DND-41 (cell line): ENCODE measurements at regions not wholly inside any gene's neighbourhood (a gene's known extent, or its start where the extent isn't known, plus 50 kb on each side); places are given as distances from the start of the nearest gene placed in this dataset.

Experiments used
- ATAC-seq: fragments of 200-7000 bp; cut with Tn5 transposase; 3 replicates; pipeline ENCODE4 v1.9.1; 2021; ENCODE audit warnings: low read depth; ENCODE audit not compliant: insufficient read depth
- DNase-seq: peaks from one replicate; pipeline ENCODE4 v3.0.0-alpha.2; 2020
- H2AFZ ChIP-seq: 2 replicates; pipeline ENCODE4 v1.6.0; 2012; ENCODE audit warnings: low read depth, low read length
- H3K27ac ChIP-seq: 2 replicates; pipeline ENCODE4 v1.5.1; 2012; ENCODE audit warnings: low read length, inconsistent platforms
- H3K27me3 ChIP-seq: fragments of 200-600 bp; sonication (generic); 2 replicates; pipeline ENCODE4 v1.6.0; 2012; ENCODE audit warnings: low read length, mild to moderate bottlenecking, inconsistent platforms; ENCODE audit not compliant: insufficient read depth, poor library complexity
- H3K36me3 ChIP-seq: 2 replicates; pipeline ENCODE4 v1.5.1; 2012; ENCODE audit warnings: low read length, inconsistent platforms; ENCODE audit not compliant: insufficient read depth
- H3K4me1 ChIP-seq: 2 replicates; pipeline ENCODE4 v1.5.1; 2012; ENCODE audit warnings: mild to moderate bottlenecking, low read length; ENCODE audit not compliant: insufficient read depth
- H3K4me2 ChIP-seq: 2 replicates; pipeline ENCODE4 v1.6.0; 2012; ENCODE audit warnings: mild to moderate bottlenecking, moderate library complexity, low read length, inconsistent platforms; ENCODE audit not compliant: insufficient read depth
- H3K4me3 ChIP-seq, 2 experiments: fragments of 200-600 bp in 1 of 2; shearing (Covaris generic) in 1 of 2; 2 replicates each; pipeline ENCODE4 v1.5.1; 2012 to 2016; ENCODE audit warnings: inconsistent platforms in 2 of 2, low read length in 2 of 2, mild to moderate bottlenecking in 2 of 2, low read depth in 1 of 2, moderate library complexity in 1 of 2
- H3K79me2 ChIP-seq: 2 replicates; pipeline ENCODE4 v1.6.0; 2012; ENCODE audit warnings: low read length, inconsistent platforms; ENCODE audit not compliant: insufficient read depth
- H3K9ac ChIP-seq: 2 replicates; pipeline ENCODE4 v1.6.0; 2012; ENCODE audit warnings: low read depth, mild to moderate bottlenecking, inconsistent platforms, low read length, moderate library complexity
- H3K9me3 ChIP-seq: 2 replicates; pipeline ENCODE4 v1.5.1; 2012; ENCODE audit warnings: low read length, moderate library complexity, mild to moderate bottlenecking, inconsistent platforms; ENCODE audit not compliant: insufficient read depth, severe bottlenecking
- H4K20me1 ChIP-seq: 2 replicates; pipeline ENCODE4 v1.6.0; 2012; ENCODE audit warnings: low read length; ENCODE audit not compliant: insufficient read depth
- EZH2 ChIP-seq: IDR thresholded peaks from 3 replicates; pipeline ENCODE4 v1.6.1; 2012; ENCODE audit warnings: borderline replicate concordance, low read depth, mild to moderate bottlenecking, moderate library complexity, low read length, inconsistent platforms; ENCODE audit not compliant: severe bottlenecking
- TF ChIP-seq, protein P1 (sequence below): IDR thresholded peaks from 2 replicates; pipeline ENCODE4 v1.5.1; 2012; ENCODE audit warnings: borderline replicate concordance, low read length, moderate library complexity, mild to moderate bottlenecking; ENCODE audit not compliant: poor library complexity, severe bottlenecking; ENCODE audit errors: extremely low read depth

DNA sequence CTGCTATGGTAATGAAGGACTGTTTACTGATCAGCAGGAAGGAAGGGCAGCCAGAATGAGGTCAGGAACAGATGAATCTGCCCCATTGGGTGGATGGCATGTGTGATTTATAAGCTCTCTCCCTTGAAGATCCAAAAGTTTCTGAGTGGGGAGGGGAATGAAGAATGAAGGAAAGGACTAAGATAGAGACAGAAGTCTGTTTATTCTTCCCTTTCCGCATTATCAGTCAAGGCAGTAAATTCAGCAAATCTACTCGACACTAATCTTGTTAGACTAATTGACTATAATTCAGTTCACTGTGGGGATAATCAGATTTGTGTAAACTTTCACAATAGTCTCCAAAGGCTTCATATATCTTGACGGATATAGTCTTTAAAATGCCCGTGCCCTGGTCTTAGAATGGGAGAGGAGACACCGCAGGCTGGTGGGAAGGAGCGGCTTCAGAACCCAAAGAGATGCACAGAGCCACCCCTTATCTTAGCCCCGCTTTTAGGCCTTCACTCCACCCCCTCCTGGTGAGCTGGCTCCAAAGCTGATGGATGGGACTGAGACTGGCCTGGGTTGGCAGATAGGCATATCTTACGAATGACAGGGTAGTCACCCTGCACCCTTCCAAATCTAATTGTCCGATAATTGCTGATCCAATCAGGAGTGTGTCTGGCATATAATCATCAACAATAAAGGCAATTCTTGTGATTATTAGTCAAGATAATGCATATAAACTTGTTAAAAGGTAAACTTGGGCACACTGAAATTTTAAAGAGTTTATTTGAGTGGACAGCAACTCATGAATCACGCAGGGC is 76.0 kb upstream of the PPM1J start:
- no peaks in the 10 kb centered on the region for H3K27me3 ChIP-seq
- H2AFZ ChIP-seq = no peak overlapping the region
- no peaks in the 10 kb centered on the region for H4K20me1 ChIP-seq
- no peak overlapping the region for H3K27ac ChIP-seq
- no peak overlapping the region for H3K4me2 ChIP-seq
- H3K9me3 ChIP-seq = no peaks in the 10 kb centered on the region
- H3K9ac ChIP-seq = no peak overlapping the region
- no peaks in the 10 kb centered on the region for H3K36me3 ChIP-seq
- no peaks in the 10 kb centered on the region for H3K4me1 ChIP-seq
- no peak overlapping the region for H3K4me3 ChIP-seq
- TF ChIP-seq, protein P1, sequence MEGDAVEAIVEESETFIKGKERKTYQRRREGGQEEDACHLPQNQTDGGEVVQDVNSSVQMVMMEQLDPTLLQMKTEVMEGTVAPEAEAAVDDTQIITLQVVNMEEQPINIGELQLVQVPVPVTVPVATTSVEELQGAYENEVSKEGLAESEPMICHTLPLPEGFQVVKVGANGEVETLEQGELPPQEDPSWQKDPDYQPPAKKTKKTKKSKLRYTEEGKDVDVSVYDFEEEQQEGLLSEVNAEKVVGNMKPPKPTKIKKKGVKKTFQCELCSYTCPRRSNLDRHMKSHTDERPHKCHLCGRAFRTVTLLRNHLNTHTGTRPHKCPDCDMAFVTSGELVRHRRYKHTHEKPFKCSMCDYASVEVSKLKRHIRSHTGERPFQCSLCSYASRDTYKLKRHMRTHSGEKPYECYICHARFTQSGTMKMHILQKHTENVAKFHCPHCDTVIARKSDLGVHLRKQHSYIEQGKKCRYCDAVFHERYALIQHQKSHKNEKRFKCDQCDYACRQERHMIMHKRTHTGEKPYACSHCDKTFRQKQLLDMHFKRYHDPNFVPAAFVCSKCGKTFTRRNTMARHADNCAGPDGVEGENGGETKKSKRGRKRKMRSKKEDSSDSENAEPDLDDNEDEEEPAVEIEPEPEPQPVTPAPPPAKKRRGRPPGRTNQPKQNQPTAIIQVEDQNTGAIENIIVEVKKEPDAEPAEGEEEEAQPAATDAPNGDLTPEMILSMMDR = no peak
- TF ChIP-seq EZH2 = no peak
- DNase-seq (no peak), ATAC-seq (no peak)
- no peaks in the 10 kb centered on the region for H3K79me2 ChIP-seq

DNA sequence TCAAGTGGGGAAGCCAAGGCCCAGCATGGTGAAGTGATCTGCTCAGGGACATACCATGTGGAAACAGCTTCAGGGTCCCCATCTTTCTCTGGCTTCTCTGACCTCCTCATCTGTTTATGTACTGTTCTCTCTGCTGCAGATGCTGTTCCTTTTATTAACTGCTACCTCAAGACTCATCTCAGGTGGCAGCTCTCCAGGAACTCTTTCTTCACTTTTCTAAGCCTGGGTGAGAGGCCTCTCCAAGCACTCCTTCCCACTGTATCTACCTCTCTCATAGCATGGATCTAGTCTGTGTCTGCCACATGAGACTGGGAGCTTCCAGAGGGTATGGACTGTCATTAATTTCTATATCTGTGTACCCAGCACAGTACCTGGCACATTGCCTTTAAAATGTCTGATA is 73.4 kb upstream of the PPM1J start:
- Histone ChIP-seq H4K20me1 (no peaks in the 10 kb centered on the region), H3K4me3 (no peak overlapping the region), H3K9me3 (no peaks in the 10 kb centered on the region), H3K27ac (no peak overlapping the region), H3K79me2 (no peaks in the 10 kb centered on the region), H3K36me3 (no peaks in the 10 kb centered on the region), H3K9ac (no peak overlapping the region), H3K27me3 (no peaks in the 10 kb centered on the region), H2AFZ (no peak overlapping the region), H3K4me2 (no peak overlapping the region), H3K4me1 (no peaks in the 10 kb centered on the region)
- DNase-seq (no peak), ATAC-seq (no peak)
- no peak for TF ChIP-seq EZH2
- TF ChIP-seq, protein P1 = no peak

DNA sequence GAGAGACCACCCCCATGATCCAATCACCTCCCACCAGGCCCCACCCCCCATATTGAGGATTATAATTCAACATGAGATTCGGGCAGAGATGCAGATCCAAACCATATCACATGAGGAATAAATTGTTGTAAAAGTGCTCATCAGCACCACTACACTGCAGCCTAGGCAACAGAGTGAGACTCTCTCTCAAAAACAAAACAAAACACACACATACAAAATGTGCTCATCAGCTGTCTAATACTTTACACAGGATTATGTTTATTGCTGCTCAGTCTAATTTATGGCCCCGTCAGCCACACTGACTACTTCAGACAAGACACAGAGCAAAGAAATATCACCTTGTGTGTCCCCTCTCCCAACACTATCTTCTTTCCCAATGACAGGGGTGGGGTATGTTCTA is 72.9 kb upstream of the PPM1J start:
- Histone ChIP-seq H3K9me3 (no peaks in the 10 kb centered on the region), H3K9ac (no peak overlapping the region), H4K20me1 (no peaks in the 10 kb centered on the region), H3K27ac (no peak overlapping the region), H3K79me2 (no peaks in the 10 kb centered on the region), H3K4me3 (no peak overlapping the region), H3K36me3 (no peaks in the 10 kb centered on the region), H3K4me1 (no peaks in the 10 kb centered on the region), H3K4me2 (no peak overlapping the region), H2AFZ (no peak overlapping the region), H3K27me3 (no peaks in the 10 kb centered on the region)
- ATAC-seq (no peak), DNase-seq (no peak)
- TF ChIP-seq, protein P1 = no peak
- TF ChIP-seq EZH2 = no peak

DNA sequence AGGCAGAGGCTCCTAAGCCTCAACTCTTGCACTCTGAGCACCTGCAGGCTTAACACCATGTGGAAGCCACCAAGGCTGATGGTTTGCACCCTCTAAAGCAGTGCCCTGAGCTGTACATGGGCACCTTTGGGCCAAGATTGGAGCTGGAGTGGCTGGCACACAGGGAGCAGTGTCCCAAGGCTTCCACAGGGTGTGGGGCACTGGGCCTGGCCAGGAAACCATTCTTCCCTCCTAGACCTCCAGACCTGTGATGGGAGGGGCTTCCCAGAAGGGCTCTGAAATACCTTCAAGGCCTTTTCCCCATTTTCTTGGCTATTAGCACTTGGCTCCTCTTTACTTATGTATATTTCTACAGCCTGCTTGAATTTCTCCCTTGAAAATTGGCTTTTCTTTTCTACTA is 67.9 kb upstream of the PPM1J start:
- no peak overlapping the region for H3K4me3 ChIP-seq
- H2AFZ ChIP-seq = no peak overlapping the region
- no peaks in the 10 kb centered on the region for H3K9me3 ChIP-seq
- no peaks in the 10 kb centered on the region for H3K4me1 ChIP-seq
- H3K27ac ChIP-seq = no peak overlapping the region
- no peak overlapping the region for H3K9ac ChIP-seq
- H3K27me3 ChIP-seq = no peaks in the 10 kb centered on the region
- no peaks in the 10 kb centered on the region for H4K20me1 ChIP-seq
- ATAC-seq (no peak), DNase-seq (no peak)
- TF ChIP-seq, protein P1 = no peak
- no peak for TF ChIP-seq EZH2
- H3K79me2 ChIP-seq = no peaks in the 10 kb centered on the region
- H3K36me3 ChIP-seq = no peaks in the 10 kb centered on the region
- H3K4me2 ChIP-seq = no peak overlapping the region
